ENCODE measurements at regions not wholly inside any gene's neighbourhood (a gene's known extent, or its start where the extent isn't known, plus 50 kb on each side); places are given as distances from the start of the nearest gene placed in this dataset.
A peak's percentile ranks its signal among the peaks of the same experiment; 100 is the strongest.

GRCh38 chr11:122020902-122021301 is 95.1 kb downstream of the BLID start:
- Mint-ChIP-seq H3K27me3 (no peaks in the 10 kb centered on the region), H3K4me3 (ENCODE audit: low read depth) (no peak overlapping the region), H3K9me3 (ENCODE audit: low read depth) (no peaks in the 10 kb centered on the region), H3K27ac (no peak overlapping the region), H3K36me3 (ENCODE audit: insufficient read depth) (no peaks in the 10 kb centered on the region), H3K4me1 (ENCODE audit: low read depth) (no peaks in the 10 kb centered on the region)
- TF ChIP-seq CTCF (IDR thresholded peaks at IDR 0.05; ENCODE audit: unreplicated experiment): peak; percentile 54
- no peak for DNase-seq (ENCODE audit: low spot score, unreplicated experiment)

- no peaks in the 10 kb centered on the region for H3K36me3 Mint-ChIP-seq (ENCODE audit: insufficient read depth)
- no peak for DNase-seq (ENCODE audit: low spot score, unreplicated experiment)
- TF ChIP-seq CTCF (IDR thresholded peaks at IDR 0.05; ENCODE audit: unreplicated experiment): no peak
These were observed 95.9 kb downstream of the BLID start for GRCh38 chr11:122019908-122020694.

GRCh38 chr11:122007601-122008071 is 108.4 kb downstream of the BLID start:
- no peaks in the 10 kb centered on the region for H3K4me1 Mint-ChIP-seq (ENCODE audit: low read depth)
- no peaks in the 10 kb centered on the region for H3K27me3 Mint-ChIP-seq
- no peak overlapping the region for H3K4me3 Mint-ChIP-seq (ENCODE audit: low read depth)
- H3K27ac Mint-ChIP-seq: no peak overlapping the region
- no peaks in the 10 kb centered on the region for H3K9me3 Mint-ChIP-seq (ENCODE audit: low read depth)
- no peak for TF ChIP-seq CTCF (IDR thresholded peaks at IDR 0.05; ENCODE audit: unreplicated experiment)
- no peak for DNase-seq (ENCODE audit: low spot score, unreplicated experiment)
- no peaks in the 10 kb centered on the region for H3K36me3 Mint-ChIP-seq (ENCODE audit: insufficient read depth)

More at GRCh38 chr11:122019908-122020694, 95.9 kb downstream of the BLID start:
- no peaks in the 10 kb centered on the region for H3K4me1 Mint-ChIP-seq (ENCODE audit: low read depth)
- no peaks in the 10 kb centered on the region for H3K9me3 Mint-ChIP-seq (ENCODE audit: low read depth)
- no peaks in the 10 kb centered on the region for H3K27me3 Mint-ChIP-seq
- no peak overlapping the region for H3K4me3 Mint-ChIP-seq (ENCODE audit: low read depth)
- H3K27ac Mint-ChIP-seq: no peak overlapping the region

GRCh38 chr11:122004446-122004845 is 111.6 kb downstream of the BLID start:
- DNase-seq (ENCODE audit: low spot score, unreplicated experiment): no peak
- Mint-ChIP-seq H3K9me3 (ENCODE audit: low read depth) (peaks cover 4% of the 10 kb centered on the region), H3K4me3 (ENCODE audit: low read depth) (no peak overlapping the region), H3K4me1 (ENCODE audit: low read depth) (no peaks in the 10 kb centered on the region), H3K27ac (no peak overlapping the region), H3K27me3 (no peaks in the 10 kb centered on the region), H3K36me3 (ENCODE audit: insufficient read depth) (no peaks in the 10 kb centered on the region)
- no peak for TF ChIP-seq CTCF (IDR thresholded peaks at IDR 0.05; ENCODE audit: unreplicated experiment)

- no peak for DNase-seq (ENCODE audit: low spot score, unreplicated experiment)
- H3K4me1 Mint-ChIP-seq (ENCODE audit: low read depth): no peaks in the 10 kb centered on the region
- no peak overlapping the region for H3K27ac Mint-ChIP-seq
- peaks cover 4% of the 10 kb centered on the region for H3K9me3 Mint-ChIP-seq (ENCODE audit: low read depth)
- H3K4me3 Mint-ChIP-seq (ENCODE audit: low read depth): no peak overlapping the region
- no peaks in the 10 kb centered on the region for H3K36me3 Mint-ChIP-seq (ENCODE audit: insufficient read depth)
- H3K27me3 Mint-ChIP-seq: no peaks in the 10 kb centered on the region
- no peak for TF ChIP-seq CTCF (IDR thresholded peaks at IDR 0.05; ENCODE audit: unreplicated experiment)
These were observed 113.1 kb downstream of the BLID start for GRCh38 chr11:122002926-122003325.

All from progenitor cell of endocrine pancreas (in vitro differentiated cells).